ENCODE measurements at regions not wholly inside any gene's neighbourhood (a gene's known extent, or its start where the extent isn't known, plus 50 kb on each side); places are given as distances from the start of the nearest gene placed in this dataset.
"Not testable (repeated sequence)": the region's sequence is repeated elsewhere in the genome, so short reads cannot be mapped to it uniquely, and the experiment has no call there.

DNA sequence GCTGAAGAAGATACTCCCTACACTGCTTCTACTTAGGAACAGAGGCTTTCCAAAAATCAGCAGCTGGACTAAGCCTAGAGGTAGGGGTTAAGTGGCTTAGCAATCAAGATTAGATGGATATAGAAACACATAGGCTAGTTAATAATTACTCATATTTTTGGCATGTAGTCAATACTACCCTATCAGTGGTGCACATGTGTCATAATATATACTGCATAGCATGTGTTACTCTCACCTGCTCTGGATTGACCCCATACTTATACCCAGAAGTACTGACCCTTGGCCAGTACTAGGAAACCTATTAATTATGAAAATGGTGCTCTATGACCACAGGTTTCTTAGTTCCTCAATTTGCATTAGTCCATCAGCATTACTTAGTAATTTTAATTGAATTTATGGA lies 528.4 kb upstream of the LMO3 start:
- DNase-seq (ENCODE audit: low spot score in 2 of 2): no peak
- no peak for FAIRE-seq

DNA sequence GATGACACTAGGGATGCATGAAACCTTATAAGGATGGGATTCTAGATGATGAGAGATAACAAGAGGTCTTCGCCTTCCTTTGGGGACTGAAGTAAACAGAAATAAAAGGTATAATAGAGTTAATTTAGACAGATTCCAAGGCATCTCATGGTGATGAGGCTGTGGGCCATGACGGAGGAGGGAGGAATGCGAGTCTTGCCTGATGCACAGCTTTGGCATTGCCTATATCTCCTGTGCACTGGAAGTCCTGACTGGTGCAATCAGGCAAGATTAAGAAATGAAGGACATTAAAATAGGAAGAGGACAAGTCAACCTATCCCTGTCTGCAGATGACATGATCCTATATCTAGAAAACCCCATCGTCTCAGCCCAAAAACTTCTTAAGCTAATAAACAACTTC lies 526.4 kb upstream of the LMO3 start:
- DNase-seq (ENCODE audit: low spot score in 2 of 2) (no peak), FAIRE-seq (no peak)

DNA sequence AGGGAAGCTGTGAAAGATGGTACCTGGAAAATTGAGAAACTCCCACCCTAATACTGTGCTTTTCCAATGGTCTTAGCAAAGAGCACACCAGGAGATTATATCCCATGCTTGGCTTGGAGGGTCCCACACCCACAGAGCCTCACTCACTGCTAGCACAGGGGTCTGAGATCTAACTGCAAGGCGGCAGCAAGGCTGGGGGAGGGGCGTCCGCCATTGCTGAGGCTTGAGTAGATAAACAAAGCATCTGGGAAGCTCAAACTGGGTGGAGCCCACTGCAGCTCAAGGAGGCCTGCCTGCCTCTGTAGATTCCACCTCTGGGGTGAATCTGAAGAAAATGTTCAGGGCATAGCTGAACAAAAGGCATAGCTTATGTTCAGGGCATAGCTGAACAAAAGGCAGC lies 510.6 kb upstream of the LMO3 start:
- FAIRE-seq; DNase-seq (ENCODE audit: low spot score in 2 of 2): not testable (repeated sequence)

DNA sequence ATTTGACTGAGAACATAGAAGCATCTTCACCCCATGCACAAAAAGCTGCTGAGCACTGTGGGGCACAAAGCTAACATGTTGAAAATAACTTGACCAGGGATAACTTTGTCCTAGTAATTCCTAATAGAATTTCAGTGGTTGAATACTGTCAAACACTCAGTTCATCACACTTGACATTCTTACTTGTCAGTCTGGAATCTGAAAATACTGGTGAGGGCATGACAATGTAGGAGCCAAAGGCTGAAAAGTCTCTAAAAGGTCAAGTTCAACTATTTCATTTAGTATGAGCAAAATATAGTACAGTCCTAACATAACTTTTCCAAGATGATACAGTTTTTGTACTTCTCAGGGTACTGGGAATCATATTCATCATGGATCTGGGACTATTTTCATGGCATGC lies 504.4 kb upstream of the LMO3 start:
- DNase-seq (ENCODE audit: low spot score in 2 of 2) (no peak), FAIRE-seq (no peak)

DNA sequence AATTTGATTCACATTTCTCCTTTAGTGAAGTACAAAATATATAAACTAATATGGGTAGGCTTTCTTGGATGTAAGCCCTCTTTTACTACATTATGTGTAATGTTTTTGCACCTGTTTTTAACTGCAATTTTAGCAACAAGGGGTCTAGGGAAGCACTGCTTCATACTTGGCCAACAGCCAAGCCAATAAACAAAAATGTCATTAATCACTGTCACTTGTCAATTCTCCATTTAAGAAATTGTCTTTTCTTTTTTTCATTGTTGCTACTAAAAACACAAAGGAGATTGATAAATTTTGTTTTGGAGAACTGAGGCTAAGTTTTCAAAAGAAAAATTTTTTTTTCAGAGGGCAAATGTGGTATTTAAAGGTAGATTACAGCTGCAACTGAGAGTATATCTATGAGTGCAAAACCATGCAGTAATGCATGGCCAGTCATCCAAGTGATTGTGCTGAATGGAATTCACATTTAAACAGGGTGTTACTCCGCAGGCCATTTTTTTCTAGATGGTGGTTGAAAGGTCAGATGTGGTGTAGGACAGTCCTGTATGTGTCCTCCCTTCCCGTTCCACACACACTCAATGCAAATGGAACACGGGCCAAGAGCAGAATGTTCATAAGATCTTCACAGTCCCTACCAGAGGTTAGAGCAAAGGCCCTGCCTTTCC lies 503.0 kb upstream of the LMO3 start:
- no peak for DNase-seq (ENCODE audit: low spot score in 2 of 2)
- no peak for FAIRE-seq

DNA sequence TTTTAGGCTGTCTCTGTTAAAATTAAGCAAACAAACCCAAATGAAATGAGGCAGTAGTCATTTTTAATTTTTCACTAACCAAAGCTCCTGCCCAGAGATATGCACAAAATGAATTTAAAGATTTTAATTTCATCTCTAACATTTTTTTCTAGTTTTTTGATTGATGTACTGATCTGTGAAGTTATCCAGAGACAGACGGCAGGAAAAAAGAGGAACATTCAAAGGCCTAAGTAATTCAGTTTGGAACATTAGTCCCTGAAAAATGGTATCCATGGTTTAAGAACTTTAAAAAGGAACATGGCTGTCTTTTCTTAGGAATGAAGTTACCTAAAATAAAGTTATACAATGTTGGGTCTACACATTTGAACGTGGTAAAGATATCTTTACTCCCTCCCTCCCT lies 498.8 kb upstream of the LMO3 start:
- FAIRE-seq: no peak
- no peak for DNase-seq (ENCODE audit: low spot score in 2 of 2)

DNA sequence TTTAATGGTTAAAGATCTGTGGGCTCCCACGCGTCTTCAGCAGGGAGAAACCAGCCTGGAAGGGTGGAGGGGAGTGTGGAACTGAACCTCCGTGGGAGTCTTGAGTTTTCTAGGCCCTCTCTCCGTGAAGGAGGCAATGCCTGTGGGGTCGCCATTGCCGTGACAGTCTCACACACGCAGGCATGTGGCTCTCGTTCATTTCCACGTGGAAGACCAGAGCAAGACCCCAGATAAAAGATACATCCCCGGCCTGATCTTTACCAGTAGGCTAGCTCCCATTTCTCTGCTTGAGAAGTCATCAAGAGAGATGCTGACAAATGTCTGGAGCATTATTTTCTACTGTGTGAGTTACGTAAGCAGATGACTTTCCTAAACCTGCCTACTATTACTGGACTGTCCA lies 491.7 kb upstream of the LMO3 start:
- FAIRE-seq (no peak), DNase-seq (ENCODE audit: low spot score in 2 of 2) (peak in 1 of 2 donors; percentile 2)

DNA sequence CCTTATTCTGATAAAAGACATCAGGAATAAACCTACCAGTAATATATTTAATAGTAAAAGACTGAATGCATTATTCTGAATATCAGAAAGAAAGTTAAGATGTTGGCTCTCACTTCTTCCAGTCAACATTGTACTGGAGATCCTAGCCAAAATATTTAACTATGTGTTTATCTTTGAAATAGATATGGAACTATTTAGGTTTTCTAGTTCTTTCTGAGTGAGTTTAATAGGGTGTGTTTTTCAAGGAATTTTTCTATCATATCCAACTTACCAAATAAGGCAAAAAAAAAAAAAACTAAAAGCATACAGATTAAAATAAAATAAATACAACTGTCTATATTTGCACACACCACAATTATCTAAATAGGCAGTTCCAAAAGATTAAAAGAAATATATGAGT lies 478.9 kb upstream of the LMO3 start:
- no peak for FAIRE-seq
- no peak for DNase-seq (ENCODE audit: low spot score in 2 of 2)

DNA sequence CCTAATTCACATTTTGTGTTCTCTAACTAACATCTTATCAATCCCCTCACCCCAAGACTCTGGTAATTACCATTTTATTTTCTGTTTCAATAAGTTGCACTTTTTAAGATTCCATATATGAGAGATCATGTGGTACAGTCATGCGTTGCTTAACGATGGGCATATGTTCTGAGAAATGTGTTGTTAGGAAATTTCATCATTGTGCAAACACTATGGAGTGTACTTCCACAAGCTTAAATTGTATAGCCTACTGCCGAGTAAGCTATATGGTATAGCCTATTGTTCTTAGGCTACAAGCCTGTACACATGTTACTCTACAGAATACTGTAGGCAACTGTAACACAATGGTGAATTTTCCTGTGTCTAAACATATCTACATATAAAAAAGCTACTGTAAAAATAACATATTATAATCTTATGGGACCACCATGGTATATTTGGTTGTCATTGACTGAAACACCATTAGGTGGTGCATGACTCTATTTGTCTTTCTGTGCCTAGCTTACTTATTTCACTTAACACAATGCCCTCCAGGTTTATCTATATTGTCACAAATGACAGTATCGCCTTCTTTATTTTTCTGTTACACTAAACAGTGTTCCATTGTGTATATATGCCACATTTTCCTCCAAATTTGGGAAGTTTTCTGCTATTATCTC lies 473.4 kb upstream of the LMO3 start:
- DNase-seq (ENCODE audit: low spot score in 2 of 2) (no peak), FAIRE-seq (no peak)

DNA sequence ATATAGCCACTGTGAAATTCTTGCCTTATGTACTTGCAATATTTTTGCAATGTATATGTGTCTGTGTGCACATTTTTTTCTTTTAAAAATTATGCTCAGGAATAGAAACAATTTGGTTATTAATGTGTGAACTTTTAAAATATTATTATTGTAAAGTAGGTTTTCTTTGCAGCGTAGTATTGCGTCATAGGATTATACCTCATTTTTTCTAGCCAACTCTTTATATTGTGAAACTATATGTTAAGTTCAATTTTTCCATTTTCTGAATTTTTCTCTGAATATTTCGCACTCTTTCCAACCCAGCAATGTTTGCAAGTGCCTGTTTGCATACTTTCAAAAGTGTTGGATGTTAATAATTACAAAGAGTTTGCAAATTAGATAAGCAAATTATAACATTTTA lies 471.6 kb upstream of the LMO3 start:
- no peak for FAIRE-seq
- no peak for DNase-seq (ENCODE audit: low spot score in 2 of 2)

DNA sequence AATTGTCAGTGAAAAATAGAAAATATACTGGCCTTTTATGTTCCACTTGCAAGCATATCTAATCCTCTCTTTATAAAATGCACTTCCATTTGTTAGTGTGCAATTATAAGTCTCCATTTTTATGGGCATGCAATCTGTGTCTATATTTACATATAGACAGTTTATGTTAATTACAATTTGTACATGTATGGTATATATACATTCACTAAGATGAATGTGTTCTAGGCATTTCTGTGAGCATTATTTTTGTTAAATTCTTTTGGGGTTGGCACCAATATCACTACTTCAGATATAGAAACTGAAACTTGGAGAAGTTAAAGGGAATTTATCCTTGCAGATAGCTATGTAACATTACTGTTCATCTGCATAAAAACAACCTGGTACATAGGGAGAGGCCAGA lies 470.8 kb upstream of the LMO3 start:
- DNase-seq (ENCODE audit: low spot score in 2 of 2) (no peak), FAIRE-seq (no peak)

DNA sequence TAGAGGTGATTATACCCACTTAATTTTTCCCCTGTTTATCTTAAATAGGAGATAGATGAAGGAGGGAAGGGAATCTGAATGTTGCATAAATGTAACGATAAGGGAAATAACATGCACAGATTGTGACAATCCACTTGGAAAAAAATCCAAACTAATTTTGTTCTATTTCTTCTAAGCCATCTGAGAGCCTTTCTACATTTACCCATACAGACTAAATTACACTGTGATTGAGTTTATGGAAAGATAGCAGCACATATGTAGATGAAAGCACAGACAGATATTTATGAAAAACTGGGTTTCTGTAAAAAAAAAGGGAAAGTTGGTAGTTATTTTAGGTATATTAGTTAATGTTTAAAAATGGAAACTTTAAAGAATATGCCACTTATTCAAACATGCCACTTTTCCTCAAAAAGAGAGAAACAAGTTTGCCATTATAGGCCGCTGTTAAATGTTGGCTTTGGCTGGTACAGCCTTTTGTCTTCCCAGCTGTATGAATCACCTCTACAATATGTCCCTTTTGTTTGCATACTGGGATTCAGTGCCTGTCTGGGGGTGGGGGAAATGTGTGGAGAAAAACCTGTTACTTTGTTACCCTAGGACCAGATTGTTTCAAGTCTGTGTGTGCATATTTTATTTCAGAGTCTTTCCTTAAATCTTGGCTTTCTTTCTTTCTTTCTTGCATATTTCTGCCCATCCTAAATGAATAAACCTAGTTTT lies 470.2 kb upstream of the LMO3 start:
- DNase-seq (ENCODE audit: low spot score in 2 of 2): no peak
- no peak for FAIRE-seq

DNA sequence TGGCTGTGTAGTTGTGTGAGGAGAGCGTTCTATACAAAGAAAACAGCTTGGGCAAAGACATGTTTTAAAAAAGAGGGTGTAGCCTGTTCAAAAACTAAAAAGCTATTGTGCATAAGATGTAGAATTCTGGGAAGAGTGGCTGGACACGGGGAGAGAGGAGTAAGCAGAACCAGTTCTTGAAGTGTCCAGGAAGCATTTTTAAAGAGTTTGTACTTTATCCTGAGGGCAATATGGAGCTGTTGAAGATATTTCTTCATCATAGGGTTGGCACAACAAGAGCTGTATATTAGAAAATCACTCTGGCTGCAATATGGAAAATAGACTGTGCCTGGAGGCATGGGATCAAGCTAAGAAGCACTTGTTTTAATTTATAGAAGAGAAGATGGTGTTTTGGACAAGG lies 458.9 kb upstream of the LMO3 start:
- FAIRE-seq (no peak), DNase-seq (ENCODE audit: low spot score in 2 of 2) (no peak)

DNA sequence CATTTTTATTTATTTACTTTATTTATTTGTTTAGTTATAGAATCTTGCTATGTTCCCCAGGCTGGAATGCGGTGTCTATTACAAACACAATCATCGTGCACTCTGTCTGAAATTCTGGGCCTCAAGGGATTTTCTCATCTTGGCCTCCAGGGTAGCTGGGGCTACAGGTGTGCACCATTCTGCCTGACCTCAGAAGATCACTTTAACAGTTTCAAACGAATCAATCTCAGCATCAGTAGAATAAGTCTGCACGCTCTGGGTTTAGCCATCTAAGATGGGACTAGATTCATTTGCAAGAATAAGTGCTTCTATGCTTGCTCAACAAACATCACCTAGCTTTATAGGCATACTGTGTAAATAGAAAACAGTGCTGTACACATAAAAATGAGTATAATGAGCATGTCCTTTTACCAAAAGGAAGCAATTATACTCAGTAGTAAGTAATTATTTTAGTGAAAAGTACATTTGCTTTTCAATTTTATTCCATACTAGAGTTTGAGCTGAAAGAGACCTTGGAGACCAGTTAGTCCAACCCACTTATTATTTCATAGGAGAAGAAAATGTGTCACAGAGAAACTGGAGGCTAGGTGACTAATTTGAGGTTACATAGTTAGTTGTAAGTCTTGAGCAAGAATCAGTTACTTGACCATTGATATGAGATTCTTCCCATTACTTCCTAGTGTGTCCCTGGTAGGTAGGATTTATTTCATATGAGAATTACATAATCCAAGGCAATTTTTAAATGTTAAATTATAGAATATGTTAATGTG lies 456.5 kb upstream of the LMO3 start:
- DNase-seq (ENCODE audit: low spot score in 2 of 2) (no peak), FAIRE-seq (no peak)

DNA sequence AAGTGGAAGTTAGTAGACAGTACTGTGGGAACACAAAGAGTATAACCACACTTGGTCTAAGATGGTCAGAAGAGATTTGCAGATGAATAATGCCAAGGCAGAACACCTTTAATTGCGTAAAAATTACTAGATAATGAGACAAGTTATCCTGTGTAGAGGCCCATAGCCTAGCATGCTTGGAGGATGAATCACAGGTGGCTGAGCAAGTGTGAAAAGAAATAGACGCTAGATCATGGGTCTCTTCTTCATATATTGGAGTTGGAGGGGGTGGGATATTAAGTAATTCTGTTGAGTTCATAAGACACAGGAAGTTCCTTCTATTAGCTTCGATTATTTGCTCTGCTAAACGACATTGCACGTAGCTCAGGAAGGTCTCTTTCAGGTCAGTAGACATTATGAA lies 454.3 kb upstream of the LMO3 start:
- DNase-seq (ENCODE audit: low spot score in 2 of 2): no peak
- no peak for FAIRE-seq

DNA sequence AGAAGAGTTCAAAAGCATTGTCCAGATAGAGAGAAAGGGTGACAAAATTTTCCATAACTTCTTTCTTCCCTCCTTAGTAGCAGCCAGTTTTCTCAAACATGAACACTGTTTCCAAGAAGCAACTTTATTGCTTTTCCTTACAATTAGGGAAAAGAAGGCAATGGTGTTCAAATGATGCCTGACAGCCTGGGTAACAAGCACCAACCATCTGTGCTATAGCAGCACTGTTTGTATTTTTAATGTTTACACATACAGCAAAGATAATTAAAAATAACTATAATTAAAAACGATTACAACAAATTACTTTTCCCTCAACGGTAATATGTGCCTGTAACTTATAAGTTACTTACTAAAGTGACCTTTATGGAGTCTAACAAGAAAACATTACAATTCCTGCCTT lies 450.6 kb upstream of the LMO3 start:
- DNase-seq (ENCODE audit: low spot score in 2 of 2) (no peak), FAIRE-seq (no peak)

DNA sequence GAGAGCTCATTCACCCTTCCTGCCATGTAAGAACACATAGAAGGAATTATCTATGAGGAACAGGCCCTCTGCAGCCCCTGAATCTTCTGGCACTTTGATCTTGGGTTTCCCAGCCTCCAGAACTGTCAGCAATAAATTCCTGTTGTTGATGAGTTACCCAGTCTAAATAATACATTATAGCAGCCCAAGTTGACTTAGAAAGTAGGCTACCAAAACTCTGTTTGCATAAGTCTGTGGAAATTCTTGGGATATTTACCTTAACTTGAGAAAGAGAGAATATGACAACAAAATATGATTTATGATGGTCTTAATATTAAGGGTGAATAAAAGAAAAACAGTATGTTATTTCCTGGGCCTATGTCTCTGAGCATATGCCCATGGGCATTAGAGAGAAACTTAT lies 433.0 kb upstream of the LMO3 start:
- no peak for DNase-seq (ENCODE audit: low spot score in 2 of 2)
- FAIRE-seq: no peak

DNA sequence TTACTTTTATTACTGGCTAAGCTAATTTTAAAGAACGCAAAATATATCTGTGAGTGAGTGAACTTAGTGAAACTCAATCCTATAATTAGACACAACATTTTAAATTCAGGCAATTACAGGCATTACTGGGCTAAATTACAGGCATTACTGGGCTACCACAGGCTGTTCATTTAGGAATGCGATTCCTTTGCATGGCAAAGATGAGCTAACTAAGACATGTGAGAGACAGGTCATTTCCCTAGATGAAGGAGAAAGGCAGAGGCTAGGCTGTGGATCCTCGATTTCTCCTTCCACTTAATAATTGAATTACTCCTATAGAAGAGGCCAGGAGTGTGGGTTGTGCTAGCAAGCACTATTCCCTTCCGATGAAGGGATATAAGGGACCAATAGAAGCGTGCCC lies 429.4 kb upstream of the LMO3 start:
- DNase-seq (ENCODE audit: low spot score in 2 of 2): no peak
- no peak for FAIRE-seq

DNA sequence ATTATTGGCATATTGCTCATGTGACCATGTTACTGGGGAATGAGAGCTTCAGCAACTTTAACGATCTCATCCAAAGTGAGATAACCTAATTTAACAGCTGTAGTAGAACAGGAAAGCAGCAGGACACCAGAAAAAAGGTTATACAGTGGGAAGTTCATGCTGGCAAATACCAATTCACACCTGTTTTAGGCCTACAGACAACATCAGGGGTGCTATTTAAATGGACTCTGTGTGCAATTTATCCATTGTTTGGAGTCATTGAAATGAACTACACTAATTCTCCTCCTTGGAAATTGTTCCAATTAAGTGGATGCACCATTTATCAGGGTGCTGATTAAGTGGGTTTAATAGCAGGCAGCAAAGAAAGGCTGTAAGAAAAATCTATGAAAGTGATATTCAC lies 424.4 kb upstream of the LMO3 start:
- no peak for FAIRE-seq
- DNase-seq (ENCODE audit: low spot score in 2 of 2): no peak

DNA sequence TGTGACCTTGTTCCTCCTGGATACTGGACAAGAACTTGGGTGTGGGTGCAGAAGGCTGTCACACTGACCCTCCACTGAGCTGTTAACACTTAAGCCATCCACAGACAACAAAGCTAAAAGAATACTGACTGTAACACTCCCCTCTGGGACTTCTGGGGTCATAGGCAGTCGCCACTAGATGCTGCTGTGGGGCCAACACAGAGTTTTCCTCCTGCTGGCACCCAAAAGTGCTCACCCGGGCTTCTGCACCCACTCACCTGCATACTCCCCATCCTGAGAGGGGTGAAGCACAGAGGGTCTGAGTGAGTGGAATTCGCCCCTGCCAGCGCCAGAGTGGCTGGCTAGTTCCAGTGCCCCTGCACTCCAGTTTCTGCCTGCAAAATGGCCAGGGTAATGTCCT lies 422.4 kb upstream of the LMO3 start:
- DNase-seq (ENCODE audit: low spot score in 2 of 2) (no peak), FAIRE-seq (no peak)

DNA sequence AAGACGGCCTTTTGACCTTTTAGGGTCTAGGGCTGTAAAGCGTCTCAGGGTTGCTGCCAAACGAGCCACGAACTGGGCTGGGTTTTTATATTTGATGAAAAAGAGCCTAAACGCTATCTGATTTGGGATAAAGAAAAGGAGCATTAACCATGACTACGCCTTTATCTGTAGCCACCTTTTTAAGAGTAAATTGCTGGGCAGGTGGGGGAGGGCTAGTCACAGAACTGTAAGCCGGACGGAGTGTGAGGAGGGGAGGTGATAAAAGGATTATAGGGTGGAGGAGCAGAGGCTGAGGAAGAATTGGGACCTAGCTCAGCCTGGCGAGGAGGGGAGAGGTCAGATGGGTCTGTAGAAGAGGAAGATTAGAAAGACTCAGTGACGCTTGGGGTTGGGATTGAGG lies 419.5 kb upstream of the LMO3 start:
- not testable (repeated sequence) for FAIRE-seq; DNase-seq (ENCODE audit: low spot score in 2 of 2)
